SU-DHL-6 (cell line): ENCODE measurements at regions not wholly inside any gene's neighbourhood (a gene's known extent, or its start where the extent isn't known, plus 50 kb on each side); places are given as distances from the start of the nearest gene placed in this dataset.

Source experiments
- H2AFZ ChIP-seq: fragments of 200-600 bp; sonication (generic); 2 replicates; pipeline ENCODE4 v1.6.1; 2014; ENCODE audit warnings: low read depth, mild to moderate bottlenecking, moderate library complexity, mixed read lengths, antibody characterized with exemption, low read length; ENCODE audit not compliant: severe bottlenecking
- H3F3A ChIP-seq: fragments of 200-600 bp; shearing (Covaris generic); 2 replicates; pipeline ENCODE4 v1.6.0; 2016; ENCODE audit warnings: antibody characterized with exemption, mild to moderate bottlenecking; ENCODE audit not compliant: insufficient read depth
- H3K27ac ChIP-seq: fragments of 200-600 bp; sonication (generic); 2 replicates; pipeline ENCODE4 v1.5.1; 2016; ENCODE audit warnings: low read depth, mild to moderate bottlenecking, low read length, moderate library complexity, mixed read lengths
- H3K27me3 ChIP-seq: fragments of 200-600 bp; sonication (generic), shearing (Covaris generic); 2 replicates; pipeline ENCODE4 v1.6.0; 2014; ENCODE audit warnings: mild to moderate bottlenecking, low read length
- H3K36me3 ChIP-seq: fragments of 200-600 bp; sonication (generic); 2 replicates; pipeline ENCODE4 v1.6.1; 2014; ENCODE audit warnings: mild to moderate bottlenecking, low read length, mixed read lengths
- H3K4me2 ChIP-seq: fragments of 300-600, 200-600 bp; shearing (Covaris generic), sonication (generic); 2 replicates; pipeline ENCODE4 v1.6.0; 2014; ENCODE audit warnings: low read length, low read depth, mild to moderate bottlenecking; ENCODE audit not compliant: poor library complexity, severe bottlenecking
- H3K4me3 ChIP-seq: fragments of 200-600 bp; sonication (generic); 2 replicates; pipeline ENCODE4 v1.5.1; 2014; ENCODE audit warnings: antibody characterized with exemption, low read length, mild to moderate bottlenecking, mixed read lengths; ENCODE audit not compliant: insufficient read depth, poor library complexity, severe bottlenecking
- H3K79me2 ChIP-seq: fragments of 200-600 bp; sonication (generic); 2 replicates; pipeline ENCODE4 v1.6.1; 2014; ENCODE audit warnings: mild to moderate bottlenecking, low read length, moderate library complexity; ENCODE audit not compliant: insufficient read depth
- H3K9ac ChIP-seq: fragments of 200-600 bp; sonication (generic); 2 replicates; pipeline ENCODE4 v1.7.0; 2014; ENCODE audit warnings: mild to moderate bottlenecking, low read length
- H3K9me2 ChIP-seq: fragments of 200-600 bp; sonication (generic); replicated peaks from 2 replicates; pipeline ENCODE4 v1.6.1; 2014; ENCODE audit warnings: low read length; ENCODE audit not compliant: insufficient read depth
- H3K9me3 ChIP-seq: fragments of 200-600 bp; sonication (generic); 2 replicates; pipeline ENCODE4 v1.6.1; 2014; ENCODE audit warnings: low read length, mixed read lengths; ENCODE audit not compliant: insufficient read depth
- H4K20me1 ChIP-seq: fragments of 200-600 bp; sonication (generic); 2 replicates; pipeline ENCODE4 v1.6.1; 2014; ENCODE audit warnings: low read depth, mild to moderate bottlenecking, antibody characterized with exemption, low read length, moderate library complexity, mixed read lengths
- EZH2phosphoT487 ChIP-seq: fragments of 200-600 bp; sonication (generic), shearing (Covaris generic); conservative IDR thresholded peaks from 2 replicates; pipeline ENCODE4 v1.6.1; 2018; ENCODE audit warnings: mild to moderate bottlenecking, antibody characterized with exemption, low read length, moderate library complexity, mixed read lengths
- TF ChIP-seq, protein P1 (sequence below): fragments of 200-600 bp; sonication (generic); IDR thresholded peaks from one replicate; pipeline ENCODE4 v1.5.1; 2017; ENCODE audit warnings: antibody characterized with exemption, mild to moderate bottlenecking, low read length, moderate library complexity; ENCODE audit not compliant: insufficient read depth, poor library complexity, severe bottlenecking

DNA sequence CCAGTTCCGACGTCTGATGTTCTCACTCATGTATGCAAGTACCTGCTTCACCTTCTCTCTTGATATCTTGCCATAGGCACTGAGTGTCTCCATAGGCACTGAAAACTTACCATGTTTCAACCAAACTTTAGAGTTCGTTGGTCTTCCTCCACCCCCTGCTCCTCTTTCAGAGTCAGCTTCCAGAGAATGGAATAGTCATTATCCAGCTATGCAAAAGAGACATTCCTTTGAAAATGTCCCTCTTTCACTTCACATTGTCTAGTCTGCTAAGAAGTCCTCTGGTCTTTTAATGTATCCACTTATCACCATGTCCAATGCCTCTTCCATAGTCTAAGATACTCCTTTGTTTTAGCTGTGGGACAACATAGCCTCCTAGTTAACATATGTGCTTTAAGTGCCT lies 566.0 kb upstream of the TENM3 start:
- Histone ChIP-seq H3K27ac (no peak overlapping the region), H2AFZ (no peak overlapping the region), H3K9ac (no peak overlapping the region), H3K27me3 (no peaks in the 10 kb centered on the region), H3K36me3 (no peaks in the 10 kb centered on the region), H4K20me1 (no peaks in the 10 kb centered on the region), H3K4me3 (no peak overlapping the region), H3K9me2 (no peaks in the 10 kb centered on the region), H3K79me2 (no peaks in the 10 kb centered on the region), H3F3A (no peaks in the 10 kb centered on the region), H3K9me3 (no peaks in the 10 kb centered on the region), H3K4me2 (no peak overlapping the region)
- TF ChIP-seq, protein P1, sequence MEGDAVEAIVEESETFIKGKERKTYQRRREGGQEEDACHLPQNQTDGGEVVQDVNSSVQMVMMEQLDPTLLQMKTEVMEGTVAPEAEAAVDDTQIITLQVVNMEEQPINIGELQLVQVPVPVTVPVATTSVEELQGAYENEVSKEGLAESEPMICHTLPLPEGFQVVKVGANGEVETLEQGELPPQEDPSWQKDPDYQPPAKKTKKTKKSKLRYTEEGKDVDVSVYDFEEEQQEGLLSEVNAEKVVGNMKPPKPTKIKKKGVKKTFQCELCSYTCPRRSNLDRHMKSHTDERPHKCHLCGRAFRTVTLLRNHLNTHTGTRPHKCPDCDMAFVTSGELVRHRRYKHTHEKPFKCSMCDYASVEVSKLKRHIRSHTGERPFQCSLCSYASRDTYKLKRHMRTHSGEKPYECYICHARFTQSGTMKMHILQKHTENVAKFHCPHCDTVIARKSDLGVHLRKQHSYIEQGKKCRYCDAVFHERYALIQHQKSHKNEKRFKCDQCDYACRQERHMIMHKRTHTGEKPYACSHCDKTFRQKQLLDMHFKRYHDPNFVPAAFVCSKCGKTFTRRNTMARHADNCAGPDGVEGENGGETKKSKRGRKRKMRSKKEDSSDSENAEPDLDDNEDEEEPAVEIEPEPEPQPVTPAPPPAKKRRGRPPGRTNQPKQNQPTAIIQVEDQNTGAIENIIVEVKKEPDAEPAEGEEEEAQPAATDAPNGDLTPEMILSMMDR = no peak
- TF ChIP-seq EZH2phosphoT487 = no peak

DNA sequence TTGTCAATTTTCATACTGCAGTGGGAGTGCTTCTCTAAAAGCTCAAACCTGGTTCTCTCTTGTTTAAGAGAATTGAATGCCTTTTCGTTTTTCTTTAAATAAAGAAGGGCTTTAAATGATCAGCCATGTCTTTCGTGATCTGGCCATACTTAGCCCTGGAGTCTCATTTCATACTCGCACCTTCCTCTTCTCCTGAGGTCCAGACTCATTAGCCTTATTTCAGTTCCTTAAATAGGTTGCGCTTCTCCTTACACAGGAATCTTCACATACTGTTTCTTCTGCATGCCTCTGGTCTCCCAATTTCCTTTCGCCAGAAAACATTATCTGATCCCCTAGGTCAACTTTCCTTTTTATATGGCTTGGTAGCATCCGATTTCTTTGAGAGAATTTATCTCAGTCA lies 565.6 kb upstream of the TENM3 start:
- H3K9me2 ChIP-seq = no peaks in the 10 kb centered on the region
- no peaks in the 10 kb centered on the region for H3K79me2 ChIP-seq
- H3K4me2 ChIP-seq = no peak overlapping the region
- no peaks in the 10 kb centered on the region for H4K20me1 ChIP-seq
- H3K4me3 ChIP-seq = no peak overlapping the region
- H3K27me3 ChIP-seq = no peaks in the 10 kb centered on the region
- H3K9me3 ChIP-seq = no peaks in the 10 kb centered on the region
- no peak for TF ChIP-seq EZH2phosphoT487
- TF ChIP-seq, protein P1 = no peak
- no peak overlapping the region for H3K27ac ChIP-seq
- no peak overlapping the region for H2AFZ ChIP-seq
- H3K36me3 ChIP-seq = no peaks in the 10 kb centered on the region
- H3F3A ChIP-seq = no peaks in the 10 kb centered on the region
- no peak overlapping the region for H3K9ac ChIP-seq

DNA sequence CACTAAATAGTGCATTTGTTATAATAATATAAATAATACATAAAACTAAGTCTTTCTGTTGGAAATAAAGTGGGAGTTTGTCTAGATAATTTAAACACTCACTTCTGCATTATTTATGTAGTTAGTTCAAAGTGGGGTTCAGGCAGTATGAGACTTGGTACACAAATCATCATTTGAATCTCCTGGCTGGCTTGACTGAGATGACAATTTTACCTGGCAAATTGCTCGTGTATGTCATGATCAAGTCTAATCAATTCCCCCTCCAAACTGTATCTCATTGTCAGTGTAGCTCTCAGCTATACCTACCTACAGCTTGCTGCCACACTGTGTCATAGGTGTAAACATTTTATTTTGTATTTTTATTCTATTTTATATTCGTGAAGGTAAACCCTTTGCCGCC lies 563.4 kb upstream of the TENM3 start:
- no peak overlapping the region for H2AFZ ChIP-seq
- H3K79me2 ChIP-seq = no peaks in the 10 kb centered on the region
- no peak overlapping the region for H3K9ac ChIP-seq
- H4K20me1 ChIP-seq = no peaks in the 10 kb centered on the region
- no peaks in the 10 kb centered on the region for H3K9me2 ChIP-seq
- H3K27ac ChIP-seq = no peak overlapping the region
- H3K27me3 ChIP-seq = no peaks in the 10 kb centered on the region
- no peaks in the 10 kb centered on the region for H3F3A ChIP-seq
- H3K9me3 ChIP-seq = no peaks in the 10 kb centered on the region
- TF ChIP-seq, protein P1 = no peak
- no peak for TF ChIP-seq EZH2phosphoT487
- H3K4me2 ChIP-seq = no peak overlapping the region
- H3K4me3 ChIP-seq = no peak overlapping the region
- no peaks in the 10 kb centered on the region for H3K36me3 ChIP-seq
